IMR-90 (cell line): ENCODE measurements at regions not wholly inside any gene's neighbourhood (a gene's known extent, or its start where the extent isn't known, plus 50 kb on each side); places are given as distances from the start of the nearest gene placed in this dataset.

Experiments
- ATAC-seq: fragments of 200-7000 bp; cut with Tn5 transposase; 2 replicates; pipeline ENCODE4 v1.9.1; 2020; ENCODE audit warnings: low read depth, mild to moderate bottlenecking, moderate library complexity
- BruUV-seq: library from RNA; stranded (reverse); fragments of 400-500 nt; replicated peaks from 2 replicates; lab custom pipeline; 2021; lab: Mats Ljungman, UMichigan
- CTCF ChIA-PET: fragments of 300-600 bp; formaldehyde crosslinking; extraction: SDS; loops from one replicate; lab custom pipeline; 2021; ENCODE audit warnings: antibody characterized with exemption; lab: Yijun Ruan, JAX
- POLR2A ChIA-PET: fragments of 300-600 bp; sonication (Branson Sonifier 250); formaldehyde crosslinking; loops from one replicate; lab custom pipeline; 2022; ENCODE audit warnings: antibody characterized with exemption; ENCODE audit not compliant: unreplicated experiment; lab: Charles Lee
- DNase-seq: peaks from one replicate; pipeline ENCODE4 v3.0.0; 2013
- H2AFZ ChIP-seq: replicated peaks from 2 replicates; pipeline ENCODE3; 2013; ENCODE audit warnings: low read length, mild to moderate bottlenecking; ENCODE audit not compliant: poor library complexity
- H2AK5ac ChIP-seq: 2 replicates; pipeline ENCODE4 v1.6.1; 2013; ENCODE audit warnings: low read depth, low read length, inconsistent platforms
- H2AK9ac ChIP-seq: replicated peaks from 2 replicates; pipeline ENCODE3; 2013; ENCODE audit warnings: mild to moderate bottlenecking, low read depth, low read length, moderate library complexity; ENCODE audit not compliant: poor library complexity
- H2BK120ac ChIP-seq: 2 replicates; pipeline ENCODE4 v1.6.1; 2013; ENCODE audit warnings: low read depth, low read length, inconsistent platforms
- H2BK15ac ChIP-seq: 3 replicates; pipeline ENCODE4 v1.6.1; 2013; ENCODE audit warnings: low read depth, low read length, inconsistent platforms
- H2BK20ac ChIP-seq: 2 replicates; pipeline ENCODE4 v1.6.1; 2013; ENCODE audit warnings: low read depth, mild to moderate bottlenecking, inconsistent platforms, low read length, moderate library complexity
- H2BK5ac ChIP-seq: 2 replicates; pipeline ENCODE4 v1.6.1; 2013; ENCODE audit warnings: mild to moderate bottlenecking, low read depth, low read length, inconsistent platforms; ENCODE audit not compliant: poor library complexity, severe bottlenecking
- H3K14ac ChIP-seq: replicated peaks from 2 replicates; pipeline ENCODE4 v1.6.1; 2013; ENCODE audit warnings: low read depth, low read length, inconsistent platforms
- H3K18ac ChIP-seq: 2 replicates; pipeline ENCODE4 v1.6.1; 2013; ENCODE audit warnings: low read depth, low read length, control low read depth
- H3K23ac ChIP-seq: 2 replicates; pipeline ENCODE4 v1.6.1; 2013; ENCODE audit warnings: low read depth, low read length, inconsistent platforms
- H3K27ac ChIP-seq: 2 replicates; pipeline ENCODE4 v1.5.1; 2013; ENCODE audit warnings: mild to moderate bottlenecking, control low read depth, low read length; ENCODE audit not compliant: insufficient read depth
- H3K27me3 ChIP-seq: 2 replicates; pipeline ENCODE4 v1.6.1; 2013; ENCODE audit warnings: low read length; ENCODE audit not compliant: control insufficient read depth, insufficient read depth
- H3K36me3 ChIP-seq: 2 replicates; pipeline ENCODE4 v1.6.1; 2013; ENCODE audit warnings: low read length, mixed read lengths; ENCODE audit not compliant: control insufficient read depth, insufficient read depth
- H3K4ac ChIP-seq: 2 replicates; pipeline ENCODE4 v1.6.1; 2013; ENCODE audit warnings: low read depth, low read length, inconsistent platforms
- H3K4me1 ChIP-seq: 2 replicates; pipeline ENCODE4 v1.6.1; 2013; ENCODE audit warnings: low read length, mixed read lengths; ENCODE audit not compliant: control insufficient read depth, insufficient read depth
- H3K4me2 ChIP-seq: 2 replicates; pipeline ENCODE4 v1.6.1; 2013; ENCODE audit warnings: low read depth, mild to moderate bottlenecking, control low read depth, low read length, moderate library complexity
- H3K4me3 ChIP-seq: 2 replicates; pipeline ENCODE4 v1.5.1; 2013; ENCODE audit warnings: low read depth, mild to moderate bottlenecking, control low read depth, low read length, moderate library complexity; ENCODE audit not compliant: insufficient read depth
- H3K56ac ChIP-seq: 2 replicates; pipeline ENCODE4 v1.6.1; 2013; ENCODE audit warnings: low read length, inconsistent platforms; ENCODE audit not compliant: insufficient read depth; ENCODE audit errors: extremely low read depth
- H3K79me1 ChIP-seq, 2 experiments: 2 replicates each; pipeline ENCODE4 v1.6.1; 2013; ENCODE audit warnings: low read length in 2 of 2, inconsistent platforms in 1 of 2, low read depth in 1 of 2
- H3K9ac ChIP-seq: 2 replicates; pipeline ENCODE4 v1.6.1; 2013; ENCODE audit warnings: low read depth, low read length, control low read depth
- H3K9me1 ChIP-seq: 2 replicates; pipeline ENCODE4 v1.6.1; 2013; ENCODE audit warnings: low read length, inconsistent platforms; ENCODE audit not compliant: insufficient read depth
- H3K9me3 ChIP-seq: 2 replicates; pipeline ENCODE4 v1.6.1; 2013; ENCODE audit warnings: low read length; ENCODE audit not compliant: control insufficient read depth, insufficient read depth
- H4K20me1 ChIP-seq: 2 replicates; pipeline ENCODE4 v1.6.1; 2013; ENCODE audit warnings: low read length, inconsistent platforms; ENCODE audit not compliant: insufficient read depth
- H4K5ac ChIP-seq: 2 replicates; pipeline ENCODE4 v1.6.1; 2013; ENCODE audit warnings: mild to moderate bottlenecking, low read depth, low read length, control low read depth
- H4K8ac ChIP-seq, 2 experiments: 2 replicates each; pipeline ENCODE4 v1.6.1; 2013; ENCODE audit warnings: low read depth in 2 of 2, low read length in 2 of 2, control low read depth in 1 of 2, inconsistent platforms in 1 of 2
- H4K91ac ChIP-seq: 2 replicates; pipeline ENCODE4 v1.6.1; 2013; ENCODE audit warnings: low read depth, low read length, inconsistent platforms; ENCODE audit not compliant: insufficient read depth
- BHLHE40 ChIP-seq: fragments of 150-350 bp; IDR thresholded peaks from 2 replicates; pipeline ENCODE4 v1.6.1; 2016; ENCODE audit warnings: mild to moderate bottlenecking, low read depth, low read length
- MAFK ChIP-seq: IDR thresholded peaks from 2 replicates; pipeline ENCODE4 v1.6.1; 2012; ENCODE audit warnings: low read depth, low read length, improper control_type of control experiment
- RCOR1 ChIP-seq: IDR thresholded peaks from 2 replicates; pipeline ENCODE4 v1.6.1; 2012; ENCODE audit warnings: mild to moderate bottlenecking, low read length, improper control_type of control experiment; ENCODE audit not compliant: insufficient replicate concordance
- USF2 ChIP-seq: fragments of 150-350 bp; IDR thresholded peaks from 2 replicates; pipeline ENCODE4 v1.6.1; 2017; ENCODE audit warnings: mild to moderate bottlenecking, antibody characterized with exemption, low read length, low read depth
- WGBS, 2 experiments: methylation state at CpG; one replicate each; pipeline versions ENCODE4 v1.1.5 to v1.1.7; 2013; ENCODE audit warnings: missing lambda C conversion rate in 2 of 2; ENCODE audit not compliant: insufficient read length in 1 of 2; ENCODE audit errors: extremely low coverage in 2 of 2; 5-methylcytosine and 5-hydroxymethylcytosine counted together
- dilution Hi-C: fragments of 300-500 bp; cut with HindIII; formaldehyde crosslinking; loops from one replicate; pipeline ENCODE4 v1.14.3; 2018; ENCODE audit warnings: low sequenced_read_pairs; ENCODE audit not compliant: unreplicated experiment
- in situ Hi-C: fragments of 300-500 bp; cut with MboI; formaldehyde crosslinking; loops from 3 replicates; pipeline ENCODE4 v1.14.3; 2019; ENCODE audit warnings: low sequenced_read_pairs, inconsistent platforms, mixed read lengths
- intact Hi-C: fragments of 100-400 bp; cut with micrococcal nuclease; formaldehyde crosslinking; loops from 2 replicates; pipeline ENCODE4 v1.10.0; 2022

DNA sequence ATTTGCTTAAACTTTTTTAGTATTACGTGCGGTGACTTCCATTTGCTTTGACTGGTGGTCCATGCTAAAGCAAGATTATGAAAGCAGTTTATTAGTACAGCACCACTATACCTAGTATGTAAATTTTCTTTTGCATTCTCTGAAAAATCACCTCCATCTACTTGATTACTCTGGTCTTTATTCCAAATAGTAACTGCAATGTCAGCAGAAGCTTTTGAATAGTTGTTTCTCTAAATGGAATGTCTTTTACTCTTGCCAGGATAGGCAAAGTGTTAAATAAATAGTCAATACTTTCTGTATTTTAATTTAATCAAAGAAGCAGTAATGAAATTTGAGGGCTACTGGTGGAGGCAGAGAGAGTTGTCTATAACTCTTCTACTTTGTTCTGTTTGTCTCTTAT lies 167.2 kb upstream of the SLC4A4 start:
- H3K18ac ChIP-seq: no peak overlapping the region
- H3K4me2 ChIP-seq: no peak overlapping the region
- BruUV-seq: no TSS peak
- DNase-seq (no peak), ATAC-seq (no peak)
- H2AK9ac ChIP-seq: no peak overlapping the region
- H4K8ac ChIP-seq: no peak overlapping the region
- H3K14ac ChIP-seq: no peak overlapping the region
- in situ Hi-C loops: no loop called here
- TF ChIP-seq USF2 (no peak), RCOR1 (no peak), BHLHE40 (no peak), MAFK (peak; percentile 55; the same call in 1 of the 2 replicates)
- no peak overlapping the region for H3K4me3 ChIP-seq
- intact Hi-C loops: no loop called here
- WGBS, 2 experiments: no CpG with 5 or more reads among the region's 2 CpGs
- no peak overlapping the region for H4K5ac ChIP-seq
- H2AFZ ChIP-seq: no peak overlapping the region
- H3K23ac ChIP-seq: no peak overlapping the region
- H4K20me1 ChIP-seq: no peaks in the 10 kb centered on the region
- no peaks in the 10 kb centered on the region for H3K79me1 ChIP-seq
- H3K56ac ChIP-seq: no peak overlapping the region
- H3K4me1 ChIP-seq: peaks cover 3% of the 10 kb centered on the region
- peaks cover 2% of the 10 kb centered on the region; the same call in 1 of the 2 replicates for H3K9me3 ChIP-seq
- ChIA-PET CTCF (interaction anchor here (0.6 to 0.7 kb wide), 2 partner anchors 303 to 525 kb away, joined by 4 to 6 read pairs; no protein-coding TSS in a partner anchor), POLR2A (interaction anchor here (0.6 kb wide), 1 partner anchor 183 kb away, joined by 3 read pairs; no protein-coding TSS in a partner anchor)
- no peaks in the 10 kb centered on the region for H3K9me1 ChIP-seq
- no peak overlapping the region for H2BK20ac ChIP-seq
- H3K9ac ChIP-seq: no peak overlapping the region
- dilution Hi-C loops: no loop called here
- H3K27ac ChIP-seq: no peak overlapping the region
- no peak overlapping the region for H2AK5ac ChIP-seq
- H2BK5ac ChIP-seq: no peak overlapping the region
- H2BK15ac ChIP-seq: no peak overlapping the region
- no peak overlapping the region for H2BK120ac ChIP-seq
- no peak overlapping the region for H4K91ac ChIP-seq
- no peaks in the 10 kb centered on the region for H3K36me3 ChIP-seq
- no peaks in the 10 kb centered on the region for H3K27me3 ChIP-seq
- H3K4ac ChIP-seq: no peak overlapping the region
